Neural cell (in vitro differentiated cells): ENCODE measurements at regions not wholly inside any gene's neighbourhood (a gene's known extent, or its start where the extent isn't known, plus 50 kb on each side); places are given as distances from the start of the nearest gene placed in this dataset.

Experiments used
- H2AFZ ChIP-seq: fragments of 200-600, 300-800 bp; sonication (generic), shearing (Covaris generic); 2 replicates; pipeline ENCODE4 v1.6.0; 2014; ENCODE audit warnings: low read depth, mild to moderate bottlenecking, antibody characterized with exemption, low read length, moderate library complexity
- H3F3A ChIP-seq: fragments of 200-600 bp; shearing (Covaris generic); 2 replicates; pipeline ENCODE4 v1.6.1; 2016; ENCODE audit warnings: mild to moderate bottlenecking, moderate library complexity, mixed read lengths, antibody characterized with exemption, low read length; ENCODE audit not compliant: insufficient read depth, poor library complexity, severe bottlenecking
- H3K27ac ChIP-seq: fragments of 200-600, 300-800 bp; sonication (generic), shearing (Covaris generic); 2 replicates; pipeline ENCODE4 v1.5.1; 2014; ENCODE audit warnings: mild to moderate bottlenecking, low read length, moderate library complexity
- H3K27me3 ChIP-seq: fragments of 300-800, 200-600 bp; sonication (generic), shearing (Covaris generic); 2 replicates; pipeline ENCODE4 v1.6.0; 2014; ENCODE audit warnings: mild to moderate bottlenecking, low read depth, low read length, moderate library complexity; ENCODE audit not compliant: insufficient read depth
- H3K36me3 ChIP-seq: fragments of 300-800, 200-600 bp; sonication (generic), shearing (Covaris generic); 2 replicates; pipeline ENCODE4 v1.5.1; 2014; ENCODE audit warnings: mild to moderate bottlenecking, antibody characterized with exemption, low read length, moderate library complexity; ENCODE audit not compliant: insufficient read depth
- H3K4me2 ChIP-seq: fragments of 300-800, 200-600 bp; sonication (generic), shearing (Covaris generic); 2 replicates; pipeline ENCODE4 v1.6.0; 2014; ENCODE audit warnings: mild to moderate bottlenecking, low read length
- H3K4me3 ChIP-seq: fragments of 300-800, 200-600 bp; sonication (generic), shearing (Covaris generic); 2 replicates; pipeline ENCODE4 v1.5.1; 2014; ENCODE audit warnings: mild to moderate bottlenecking, low read length, moderate library complexity
- H3K79me2 ChIP-seq: fragments of 200-600 bp; shearing (Covaris generic); replicated peaks from 2 replicates; pipeline ENCODE4 v1.6.0; 2014; ENCODE audit warnings: mild to moderate bottlenecking, low read length, moderate library complexity; ENCODE audit not compliant: insufficient read depth
- H3K9ac ChIP-seq: fragments of 300-800, 200-600 bp; sonication (generic), shearing (Covaris generic); 2 replicates; pipeline ENCODE4 v1.6.1; 2016; ENCODE audit warnings: mild to moderate bottlenecking, low read length, mixed read lengths
- H3K9me2 ChIP-seq: fragments of 200-600 bp; shearing (Covaris generic); 2 replicates; pipeline ENCODE4 v1.6.1; 2016; ENCODE audit warnings: mild to moderate bottlenecking, low read length, mixed read lengths; ENCODE audit not compliant: insufficient read depth
- H3K9me3 ChIP-seq: fragments of 200-600, 300-800 bp; sonication (generic), shearing (Covaris generic); 2 replicates; pipeline ENCODE4 v1.6.1; 2016; ENCODE audit warnings: mild to moderate bottlenecking, mixed run types, low read length, moderate library complexity, mixed read lengths
- H4K20me1 ChIP-seq: fragments of 200-600 bp; shearing (Covaris generic); 2 replicates; pipeline ENCODE4 v1.6.1; 2016; ENCODE audit warnings: mild to moderate bottlenecking, mixed run types; ENCODE audit not compliant: insufficient read depth
- CTCF ChIP-seq: fragments of 450-650 bp; IDR thresholded peaks from 2 replicates; pipeline ENCODE4 v1.5.1; 2014; ENCODE audit warnings: antibody characterized with exemption, mild to moderate bottlenecking, moderate library complexity; ENCODE audit not compliant: poor library complexity, severe bottlenecking
- EP300 ChIP-seq: fragments of 450-650 bp; conservative IDR thresholded peaks from 2 replicates; pipeline ENCODE4 v1.6.1; 2014; ENCODE audit warnings: antibody characterized with exemption, mild to moderate bottlenecking, moderate library complexity; ENCODE audit not compliant: poor library complexity, severe bottlenecking
- EZH2 ChIP-seq: fragments of 200-600, 300-800 bp; shearing (Covaris generic), sonication (generic); IDR thresholded peaks from 2 replicates; pipeline ENCODE4 v1.6.1; 2014; ENCODE audit warnings: antibody characterized with exemption, low read length, borderline replicate concordance, mild to moderate bottlenecking; ENCODE audit not compliant: insufficient read depth, poor library complexity, severe bottlenecking
- MXI1 ChIP-seq: fragments of 450-650 bp; conservative IDR thresholded peaks from 2 replicates; pipeline ENCODE4 v1.6.1; 2014; ENCODE audit warnings: antibody characterized with exemption, mild to moderate bottlenecking; ENCODE audit not compliant: poor library complexity, severe bottlenecking
- POLR2AphosphoS5 ChIP-seq: IDR thresholded peaks from 2 replicates; pipeline ENCODE4 v1.6.1; 2012
- RAD21 ChIP-seq: fragments of 450-650 bp; conservative IDR thresholded peaks from 2 replicates; pipeline ENCODE4 v1.6.1; 2014; ENCODE audit warnings: antibody characterized with exemption, mild to moderate bottlenecking, moderate library complexity
- SMC3 ChIP-seq: fragments of 450-650 bp; conservative IDR thresholded peaks from 2 replicates; pipeline ENCODE4 v1.6.1; 2014; ENCODE audit warnings: antibody characterized with exemption, mild to moderate bottlenecking, moderate library complexity; ENCODE audit not compliant: poor library complexity
- TAF1 ChIP-seq: IDR thresholded peaks from 2 replicates; pipeline ENCODE4 v1.6.1; 2012; ENCODE audit warnings: low read depth
- TF ChIP-seq, protein P1 (sequence below): IDR thresholded peaks from 2 replicates; pipeline ENCODE4 v1.6.1; 2012; ENCODE audit warnings: borderline replicate concordance

- Histone ChIP-seq H3K4me3 (no peak overlapping the region), H3K79me2 (no peaks in the 10 kb centered on the region), H2AFZ (no peak overlapping the region), H3K27ac (no peak overlapping the region), H4K20me1 (no peaks in the 10 kb centered on the region), H3K4me2 (no peak overlapping the region), H3K9ac (no peak overlapping the region), H3F3A (no peaks in the 10 kb centered on the region), H3K27me3 (no peaks in the 10 kb centered on the region), H3K9me2 (no peaks in the 10 kb centered on the region), H3K9me3 (no peaks in the 10 kb centered on the region), H3K36me3 (no peaks in the 10 kb centered on the region)
- TF ChIP-seq EP300 (no peak), MXI1 (no peak), EZH2 (no peak)
Measured at GRCh38 chr16:65449526-65449925, 327.7 kb upstream of the CDH11 start.

- Histone ChIP-seq H3K4me3 (no peak overlapping the region), H3K27ac (no peak overlapping the region)
- TF ChIP-seq EP300 (no peak), TAF1 (no peak), EZH2 (no peak), RAD21 (no peak), CTCF (no peak), SMC3 (no peak), POLR2AphosphoS5 (no peak), MXI1 (no peak)
- TF ChIP-seq, protein P1, sequence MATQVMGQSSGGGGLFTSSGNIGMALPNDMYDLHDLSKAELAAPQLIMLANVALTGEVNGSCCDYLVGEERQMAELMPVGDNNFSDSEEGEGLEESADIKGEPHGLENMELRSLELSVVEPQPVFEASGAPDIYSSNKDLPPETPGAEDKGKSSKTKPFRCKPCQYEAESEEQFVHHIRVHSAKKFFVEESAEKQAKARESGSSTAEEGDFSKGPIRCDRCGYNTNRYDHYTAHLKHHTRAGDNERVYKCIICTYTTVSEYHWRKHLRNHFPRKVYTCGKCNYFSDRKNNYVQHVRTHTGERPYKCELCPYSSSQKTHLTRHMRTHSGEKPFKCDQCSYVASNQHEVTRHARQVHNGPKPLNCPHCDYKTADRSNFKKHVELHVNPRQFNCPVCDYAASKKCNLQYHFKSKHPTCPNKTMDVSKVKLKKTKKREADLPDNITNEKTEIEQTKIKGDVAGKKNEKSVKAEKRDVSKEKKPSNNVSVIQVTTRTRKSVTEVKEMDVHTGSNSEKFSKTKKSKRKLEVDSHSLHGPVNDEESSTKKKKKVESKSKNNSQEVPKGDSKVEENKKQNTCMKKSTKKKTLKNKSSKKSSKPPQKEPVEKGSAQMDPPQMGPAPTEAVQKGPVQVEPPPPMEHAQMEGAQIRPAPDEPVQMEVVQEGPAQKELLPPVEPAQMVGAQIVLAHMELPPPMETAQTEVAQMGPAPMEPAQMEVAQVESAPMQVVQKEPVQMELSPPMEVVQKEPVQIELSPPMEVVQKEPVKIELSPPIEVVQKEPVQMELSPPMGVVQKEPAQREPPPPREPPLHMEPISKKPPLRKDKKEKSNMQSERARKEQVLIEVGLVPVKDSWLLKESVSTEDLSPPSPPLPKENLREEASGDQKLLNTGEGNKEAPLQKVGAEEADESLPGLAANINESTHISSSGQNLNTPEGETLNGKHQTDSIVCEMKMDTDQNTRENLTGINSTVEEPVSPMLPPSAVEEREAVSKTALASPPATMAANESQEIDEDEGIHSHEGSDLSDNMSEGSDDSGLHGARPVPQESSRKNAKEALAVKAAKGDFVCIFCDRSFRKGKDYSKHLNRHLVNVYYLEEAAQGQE: no peak
Measured at GRCh38 chr16:65446427-65446826, 324.6 kb upstream of the CDH11 start.

More at GRCh38 chr16:65446427-65446826, 324.6 kb upstream of the CDH11 start:
- Histone ChIP-seq H3K27me3 (no peaks in the 10 kb centered on the region), H3K36me3 (no peaks in the 10 kb centered on the region), H2AFZ (no peak overlapping the region), H3K4me2 (no peak overlapping the region), H3K9me2 (no peaks in the 10 kb centered on the region), H3K79me2 (no peaks in the 10 kb centered on the region), H3F3A (no peaks in the 10 kb centered on the region), H3K9me3 (no peaks in the 10 kb centered on the region), H4K20me1 (no peaks in the 10 kb centered on the region), H3K9ac (no peak overlapping the region)
